Activated CD4-positive, alpha-beta memory T cell treated with anti-CD3 and anti-CD28 coated beads for 36 hours (primary cell): ENCODE measurements at regions not wholly inside any gene's neighbourhood (a gene's known extent, or its start where the extent isn't known, plus 50 kb on each side); places are given as distances from the start of the nearest gene placed in this dataset.

ENCODE experiments used
- CTCF ChIA-PET: fragments of 350-600 bp; sonication (Branson Sonifier 250); formaldehyde crosslinking; loops from one replicate; lab custom pipeline; 2021; ENCODE audit warnings: antibody characterized with exemption, inconsistent platforms; lab: Charles Lee
- POLR2A ChIA-PET: fragments of 350-600 bp; sonication (Branson Sonifier 250); formaldehyde crosslinking; loops from one replicate; lab custom pipeline; 2021; ENCODE audit warnings: antibody characterized with exemption; lab: Charles Lee
- DNase-seq: peaks from one replicate; pipeline ENCODE4 v3.0.0-alpha.2; 2020
- H3K27ac Mint-ChIP-seq: one replicate; pipeline ENCODE4 v1.8.0; 2021; ENCODE audit warnings: mixed read lengths
- H3K27me3 Mint-ChIP-seq: one replicate; pipeline ENCODE4 v1.8.0; 2021; ENCODE audit warnings: mixed read lengths
- H3K36me3 Mint-ChIP-seq: one replicate; pipeline ENCODE4 v1.8.0; 2021; ENCODE audit warnings: mixed read lengths
- H3K4me1 Mint-ChIP-seq: one replicate; pipeline ENCODE4 v1.8.0; 2021; ENCODE audit warnings: low read depth, mixed read lengths
- H3K4me3 Mint-ChIP-seq: one replicate; pipeline ENCODE4 v1.8.0; 2021; ENCODE audit warnings: mild to moderate bottlenecking, mixed read lengths
- H3K9me3 Mint-ChIP-seq: one replicate; pipeline ENCODE4 v1.8.0; 2021; ENCODE audit warnings: mixed read lengths
- intact Hi-C: fragments of 100-400 bp; cut with micrococcal nuclease; formaldehyde crosslinking; loops from one replicate; pipeline ENCODE4 v1.15.1; 2023

DNA sequence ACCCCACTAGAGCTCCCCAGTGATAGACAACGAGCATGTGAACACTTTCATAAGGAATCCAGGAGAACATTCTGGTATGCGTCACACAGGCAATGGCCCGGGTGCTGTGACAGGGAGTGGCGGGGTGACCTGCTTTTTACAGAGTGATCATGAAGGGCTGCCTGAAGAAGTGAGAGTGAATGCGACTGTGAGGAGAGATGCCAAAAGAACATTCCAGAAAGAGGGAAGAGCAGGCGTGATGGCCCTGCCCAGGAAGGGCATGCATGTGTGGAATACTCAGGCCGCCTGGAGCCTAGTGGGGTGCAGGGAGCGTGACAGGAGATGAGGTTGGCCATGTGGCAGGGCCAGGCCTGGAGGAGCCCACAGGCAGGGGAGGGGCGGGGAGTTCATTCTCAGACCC lies 53.8 kb downstream of the FZD10 start:
- POLR2A ChIA-PET: no interaction called here
- CTCF ChIA-PET: no interaction called here
- intact Hi-C loops: no loop called here
- peaks cover 15% of the 10 kb centered on the region for H3K27me3 Mint-ChIP-seq
- peaks cover 7% of the 10 kb centered on the region for H3K9me3 Mint-ChIP-seq
- no peaks in the 10 kb centered on the region for H3K4me1 Mint-ChIP-seq
- H3K27ac Mint-ChIP-seq: no peak overlapping the region
- H3K4me3 Mint-ChIP-seq: no peak overlapping the region
- H3K36me3 Mint-ChIP-seq: no peaks in the 10 kb centered on the region
- no peak for DNase-seq

DNA sequence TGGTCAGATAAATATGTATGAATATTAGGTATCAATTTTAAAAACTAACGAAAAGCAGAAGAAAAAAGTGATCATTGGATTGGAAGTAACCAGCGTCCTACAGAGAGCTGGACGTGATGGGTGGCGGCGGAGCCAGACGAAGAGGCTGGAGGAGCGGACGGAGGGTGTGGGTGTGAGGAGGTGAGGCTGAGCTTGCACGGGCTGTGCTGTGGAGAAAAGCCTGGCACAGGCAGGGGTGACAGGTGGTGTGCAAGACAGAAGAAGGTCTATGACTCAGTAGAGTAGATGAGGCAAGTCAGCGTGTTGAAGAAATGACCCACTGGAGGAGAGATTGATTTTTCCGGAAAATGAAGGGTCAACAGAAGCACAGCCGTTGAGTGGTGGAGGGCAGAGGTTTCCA lies 56.4 kb downstream of the FZD10 start:
- intact Hi-C loops: no loop called here
- Mint-ChIP-seq H3K9me3 (peaks cover 5% of the 10 kb centered on the region), H3K27me3 (peaks cover 21% of the 10 kb centered on the region), H3K4me3 (no peak overlapping the region), H3K4me1 (no peaks in the 10 kb centered on the region), H3K27ac (no peak overlapping the region), H3K36me3 (no peaks in the 10 kb centered on the region)
- CTCF ChIA-PET: no interaction called here
- no peak for DNase-seq
- POLR2A ChIA-PET: no interaction called here

DNA sequence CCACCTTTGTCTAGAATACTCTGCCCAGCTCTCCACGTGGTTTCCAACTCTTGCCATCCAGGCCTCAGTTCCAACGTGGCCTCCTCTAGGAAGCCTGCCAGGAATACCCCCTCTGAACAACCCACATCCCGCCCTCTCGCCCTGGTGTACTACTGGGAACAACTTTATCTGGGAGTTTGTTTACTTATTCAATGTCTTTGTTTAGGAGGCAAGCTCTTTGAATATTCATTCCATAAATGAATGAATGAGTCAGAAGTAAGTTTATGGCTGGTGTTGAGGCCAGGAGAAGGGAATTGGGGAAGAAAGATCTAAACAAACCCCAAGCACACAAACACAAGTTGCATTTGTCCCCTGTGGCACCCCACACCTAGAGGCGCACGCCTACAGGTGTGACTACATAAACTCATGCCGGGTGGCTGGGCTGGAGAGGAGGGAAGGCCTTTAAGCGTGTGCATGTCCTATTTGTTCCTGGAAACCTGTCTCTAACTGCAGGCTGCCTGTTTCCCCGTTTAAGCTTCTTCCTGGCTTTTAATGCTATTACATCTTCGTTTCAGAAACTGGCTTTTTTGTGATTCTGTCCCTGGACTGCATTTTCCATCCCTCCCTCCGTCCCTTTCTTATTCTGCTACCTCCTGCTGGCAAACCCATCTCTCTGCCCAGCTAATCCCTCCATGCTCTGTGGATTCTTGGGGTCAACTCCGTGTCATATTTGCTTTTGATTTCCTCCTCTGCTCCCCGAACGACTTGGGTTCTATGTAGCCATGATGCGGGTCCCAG lies 57.9 kb downstream of the FZD10 start:
- CTCF ChIA-PET: no interaction called here
- no peak overlapping the region for H3K4me3 Mint-ChIP-seq
- H3K9me3 Mint-ChIP-seq: peaks cover 5% of the 10 kb centered on the region
- no peaks in the 10 kb centered on the region for H3K36me3 Mint-ChIP-seq
- no peak overlapping the region for H3K27ac Mint-ChIP-seq
- no peaks in the 10 kb centered on the region for H3K4me1 Mint-ChIP-seq
- peaks cover 21% of the 10 kb centered on the region for H3K27me3 Mint-ChIP-seq
- POLR2A ChIA-PET: no interaction called here
- DNase-seq: no peak
- intact Hi-C loops: no loop called here

DNA sequence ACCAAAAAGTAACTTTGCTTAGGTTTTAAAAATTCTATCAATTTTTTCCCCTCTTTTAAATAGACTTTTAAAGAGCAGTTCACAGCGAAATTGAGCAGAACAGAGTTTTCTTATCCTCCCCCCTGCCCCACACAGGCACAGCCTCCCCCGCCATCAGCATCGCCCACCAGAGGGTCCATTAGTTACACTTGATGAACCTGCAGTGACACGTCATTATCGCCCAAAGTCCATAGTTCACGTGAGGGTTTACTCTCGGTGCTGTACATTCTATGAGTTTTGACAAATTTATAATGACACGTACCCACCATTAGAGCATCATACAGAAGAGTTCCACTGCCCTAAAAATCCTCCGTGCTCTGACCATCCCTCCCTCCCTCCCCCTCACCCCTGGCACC lies 58.4 kb downstream of the FZD10 start:
- POLR2A ChIA-PET: no interaction called here
- CTCF ChIA-PET: no interaction called here
- peaks cover 18% of the 10 kb centered on the region for H3K27me3 Mint-ChIP-seq
- H3K27ac Mint-ChIP-seq: no peak overlapping the region
- DNase-seq: no peak
- H3K4me3 Mint-ChIP-seq: no peak overlapping the region
- no peaks in the 10 kb centered on the region for H3K36me3 Mint-ChIP-seq
- H3K4me1 Mint-ChIP-seq: no peaks in the 10 kb centered on the region
- peaks cover 5% of the 10 kb centered on the region for H3K9me3 Mint-ChIP-seq
- intact Hi-C loops: no loop called here

- peaks cover 2% of the 10 kb centered on the region for H3K9me3 Mint-ChIP-seq
- peaks cover 13% of the 10 kb centered on the region for H3K27me3 Mint-ChIP-seq
- intact Hi-C loops: no loop called here
- CTCF ChIA-PET: no interaction called here
- no peaks in the 10 kb centered on the region for H3K4me1 Mint-ChIP-seq
- no peak overlapping the region for H3K4me3 Mint-ChIP-seq
- no peak overlapping the region for H3K27ac Mint-ChIP-seq
- H3K36me3 Mint-ChIP-seq: no peaks in the 10 kb centered on the region
- POLR2A ChIA-PET: no interaction called here
- no peak for DNase-seq
Observed at GRCh38 chr12:130222519-130223218, 60.4 kb downstream of the FZD10 start.

- no peaks in the 10 kb centered on the region for H3K36me3 Mint-ChIP-seq
- H3K9me3 Mint-ChIP-seq: peaks cover 2% of the 10 kb centered on the region
- intact Hi-C loops: no loop called here
- CTCF ChIA-PET: no interaction called here
- POLR2A ChIA-PET: no interaction called here
- no peak for DNase-seq
- H3K4me3 Mint-ChIP-seq: no peak overlapping the region
- H3K27ac Mint-ChIP-seq: no peak overlapping the region
- H3K27me3 Mint-ChIP-seq: peaks cover 10% of the 10 kb centered on the region
- no peaks in the 10 kb centered on the region for H3K4me1 Mint-ChIP-seq
Observed at GRCh38 chr12:130223767-130224244, 61.5 kb downstream of the FZD10 start.

- Mint-ChIP-seq H3K4me3 (no peak overlapping the region), H3K27ac (no peak overlapping the region), H3K9me3 (peaks cover 2% of the 10 kb centered on the region), H3K36me3 (no peaks in the 10 kb centered on the region), H3K27me3 (peaks cover 10% of the 10 kb centered on the region), H3K4me1 (no peaks in the 10 kb centered on the region)
- ChIA-PET POLR2A (no interaction called here), CTCF (no interaction called here)
- no peak for DNase-seq
- intact Hi-C loops: no loop called here
Observed at GRCh38 chr12:130224613-130225012, 62.3 kb downstream of the FZD10 start.

GRCh38 chr12:130225347-130225746 lies 63.1 kb downstream of the FZD10 start:
- intact Hi-C loops: no loop called here
- POLR2A ChIA-PET: interaction anchor here (0.5 kb wide), 1 partner anchor 91 kb away, joined by 3 read pairs; no protein-coding TSS in a partner anchor
- Mint-ChIP-seq H3K27ac (no peak overlapping the region), H3K4me3 (no peak overlapping the region), H3K27me3 (peaks cover 9% of the 10 kb centered on the region), H3K9me3 (peaks cover 4% of the 10 kb centered on the region), H3K36me3 (no peaks in the 10 kb centered on the region), H3K4me1 (no peaks in the 10 kb centered on the region)
- CTCF ChIA-PET: no interaction called here
- DNase-seq: no peak

GRCh38 chr12:130226126-130226525 lies 63.9 kb downstream of the FZD10 start:
- POLR2A ChIA-PET: no interaction called here
- Mint-ChIP-seq H3K36me3 (no peaks in the 10 kb centered on the region), H3K4me1 (no peaks in the 10 kb centered on the region), H3K27me3 (peaks cover 6% of the 10 kb centered on the region), H3K27ac (no peak overlapping the region), H3K4me3 (no peak overlapping the region), H3K9me3 (peaks cover 10% of the 10 kb centered on the region)
- DNase-seq: no peak
- CTCF ChIA-PET: no interaction called here
- intact Hi-C loops: no loop called here

DNA sequence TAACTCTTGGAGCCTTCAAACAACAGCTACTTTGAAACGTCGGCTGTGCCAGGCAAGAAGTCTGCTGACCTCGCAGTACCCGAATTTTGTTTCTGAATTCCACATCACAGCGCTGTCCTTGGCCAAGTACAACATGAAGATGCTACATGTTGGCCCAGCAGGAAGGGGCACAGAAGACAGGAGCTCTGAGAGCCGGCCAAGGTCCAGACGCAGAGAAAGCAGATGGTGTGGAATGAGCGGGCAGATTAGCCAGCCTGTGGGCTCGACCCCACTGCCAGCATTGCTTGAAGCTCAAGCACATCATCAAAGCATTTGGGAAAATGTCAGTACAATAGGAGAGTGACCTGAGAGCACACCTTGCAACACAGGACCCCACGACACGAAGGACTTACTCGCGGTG lies 64.5 kb downstream of the FZD10 start:
- POLR2A ChIA-PET: no interaction called here
- intact Hi-C loops: no loop called here
- CTCF ChIA-PET: no interaction called here

GRCh38 chr12:130227641-130228040 lies 65.4 kb downstream of the FZD10 start:
- POLR2A ChIA-PET: no interaction called here

More for the DNA sequence above, 64.5 kb downstream of the FZD10 start:
- no peak overlapping the region for H3K4me3 Mint-ChIP-seq
- DNase-seq: no peak
- no peaks in the 10 kb centered on the region for H3K36me3 Mint-ChIP-seq
- peaks cover 3% of the 10 kb centered on the region for H3K27me3 Mint-ChIP-seq
- H3K4me1 Mint-ChIP-seq: no peaks in the 10 kb centered on the region
- no peak overlapping the region for H3K27ac Mint-ChIP-seq
- H3K9me3 Mint-ChIP-seq: peaks cover 11% of the 10 kb centered on the region

DNA sequence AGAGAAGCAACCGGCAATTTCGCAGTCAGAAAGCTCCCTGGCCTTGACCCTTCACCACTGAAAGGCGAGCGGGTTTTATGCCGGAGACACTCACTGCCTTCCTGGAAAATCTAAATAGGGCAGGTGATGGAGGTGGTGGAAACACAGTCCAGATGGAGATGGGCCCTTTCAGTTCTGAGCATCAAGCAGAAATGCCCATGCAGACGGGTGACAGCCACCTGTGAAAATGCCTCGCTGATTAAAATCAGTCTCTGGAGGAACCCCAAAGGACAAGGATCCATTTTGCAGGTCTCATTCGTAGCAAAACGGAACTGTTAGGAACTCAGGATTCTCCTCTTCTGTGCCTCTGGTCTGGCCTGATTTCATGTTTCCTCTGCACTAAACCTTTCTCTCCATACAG lies 74.2 kb downstream of the FZD10 start:
- intact Hi-C loops: no loop called here
- H3K36me3 Mint-ChIP-seq: no peaks in the 10 kb centered on the region
- no peaks in the 10 kb centered on the region for H3K4me1 Mint-ChIP-seq
- ChIA-PET POLR2A (no interaction called here), CTCF (no interaction called here)
- H3K4me3 Mint-ChIP-seq: no peak overlapping the region
- no peak overlapping the region for H3K27ac Mint-ChIP-seq
- no peaks in the 10 kb centered on the region for H3K9me3 Mint-ChIP-seq
- no peak for DNase-seq
- H3K27me3 Mint-ChIP-seq: peaks cover 6% of the 10 kb centered on the region

More at GRCh38 chr12:130227641-130228040, 65.4 kb downstream of the FZD10 start:
- no peaks in the 10 kb centered on the region for H3K27me3 Mint-ChIP-seq
- CTCF ChIA-PET: no interaction called here
- intact Hi-C loops: no loop called here
- no peaks in the 10 kb centered on the region for H3K36me3 Mint-ChIP-seq
- no peak overlapping the region for H3K4me3 Mint-ChIP-seq
- no peak for DNase-seq
- no peaks in the 10 kb centered on the region for H3K4me1 Mint-ChIP-seq
- H3K27ac Mint-ChIP-seq: no peak overlapping the region
- H3K9me3 Mint-ChIP-seq: peaks cover 11% of the 10 kb centered on the region
